K562 (cell line): ENCODE measurements at regions not wholly inside any gene's neighbourhood (a gene's known extent, or its start where the extent isn't known, plus 50 kb on each side); places are given as distances from the start of the nearest gene placed in this dataset.

Source experiments
- ATAC-seq: fragments of 200-7000 bp; cut with Tn5 transposase; 3 replicates; pipeline ENCODE4 v1.9.1; 2020; ENCODE audit warnings: moderate library complexity
- BruUV-seq: library from RNA; stranded (reverse); fragments of 400-500 nt; replicated peaks from 2 replicates; lab custom pipeline; 2021; lab: Mats Ljungman, UMichigan
- CTCF ChIA-PET: fragments of 300-600 bp; formaldehyde crosslinking; extraction: SDS; loops from one replicate; lab custom pipeline; 2021; ENCODE audit warnings: low intra/inter-chr PET ratio; lab: Yijun Ruan, JAX
- POLR2A ChIA-PET: fragments of 300-600, 350-650 bp; sonication (Branson Sonifier 250); formaldehyde crosslinking; extraction: SDS; loops from one replicate; lab custom pipeline; 2021; ENCODE audit warnings: antibody characterized with exemption, inconsistent platforms; lab: Yijun Ruan, JAX
- DNase-seq, 4 experiments: peaks; one replicate each; pipeline versions ENCODE4 v3.0.0 to v3.0.0-alpha.2; 2011 to 2018; ENCODE audit warnings: low spot score in 3 of 4, mixed read lengths in 3 of 4; ENCODE audit errors: extremely low read depth in 1 of 4
- FAIRE-seq: peaks from 2 replicates; lab custom pipeline; 2011; peaks lifted over from hg19 to GRCh38; lab: Jason Lieb, UNC
- H2AFZ ChIP-seq: 2 replicates; pipeline ENCODE4 v1.6.0; 2011; ENCODE audit warnings: low read depth, low read length, control low read depth, inconsistent platforms
- H3K27ac ChIP-seq: fragments of 200-600 bp; 3 replicates; pipeline ENCODE4 v1.8.0; 2011; ENCODE audit warnings: low read depth, mild to moderate bottlenecking, control low read depth, inconsistent platforms, low read length, moderate library complexity, mixed read lengths; ENCODE audit errors: extremely low read depth
- H3K27me3 ChIP-seq, 2 experiments: fragments of 300-600 bp in 1 of 2; 2 replicates in 1 of 2; 3 replicates in 1 of 2; pipeline versions ENCODE4 v1.6.0 to v1.8.0; 2011; ENCODE audit warnings: inconsistent platforms in 2 of 2, low read length in 2 of 2, mild to moderate bottlenecking in 1 of 2, mixed read lengths in 1 of 2, moderate library complexity in 1 of 2; ENCODE audit not compliant: control insufficient read depth in 2 of 2, insufficient read depth in 2 of 2
- H3K36me3 ChIP-seq: fragments of 300-600 bp; 3 replicates; pipeline ENCODE4 v1.8.0; 2011; ENCODE audit warnings: mild to moderate bottlenecking, low read length, inconsistent platforms; ENCODE audit not compliant: control insufficient read depth, insufficient read depth
- H3K4me1 ChIP-seq, 2 experiments: fragments of 200-600 bp in 1 of 2; replicated peaks in 1 of 2; 2 replicates in 1 of 2; 3 replicates in 1 of 2; pipeline versions ENCODE4 v1.5.1 to v1.8.0; 2011; ENCODE audit warnings: inconsistent platforms in 2 of 2, low read length in 2 of 2, mild to moderate bottlenecking in 1 of 2, mixed read lengths in 1 of 2, moderate library complexity in 1 of 2; ENCODE audit not compliant: control insufficient read depth in 2 of 2, insufficient read depth in 2 of 2
- H3K4me2 ChIP-seq: 2 replicates; pipeline ENCODE4 v1.6.1; 2011; ENCODE audit warnings: low read length, control low read depth, inconsistent platforms, mixed read lengths; ENCODE audit not compliant: insufficient read depth
- H3K4me3 ChIP-seq: fragments of 200-600 bp; sonication (generic), shearing (Covaris generic); 2 replicates; pipeline ENCODE4 v1.5.1; 2016; ENCODE audit warnings: control low read depth, inconsistent platforms
- H3K79me2 ChIP-seq: fragments of 200-600 bp; 3 replicates; pipeline ENCODE4 v1.8.0; 2011; ENCODE audit warnings: low read length, inconsistent platforms; ENCODE audit not compliant: control insufficient read depth, insufficient read depth
- H3K9ac ChIP-seq, 2 experiments: 2 replicates each; pipeline versions ENCODE4 v1.6.0 to v1.6.1; 2011; ENCODE audit warnings: low read depth in 2 of 2, low read length in 2 of 2, control low read depth in 1 of 2, inconsistent platforms in 1 of 2, mild to moderate bottlenecking in 1 of 2, mixed read lengths in 1 of 2; ENCODE audit not compliant: insufficient read depth in 1 of 2
- H3K9me1 ChIP-seq: one replicate; pipeline ENCODE4 v1.6.0; 2011; ENCODE audit warnings: inconsistent platforms, mild to moderate bottlenecking, low read length, moderate library complexity; ENCODE audit not compliant: control insufficient read depth, insufficient read depth
- H3K9me3 ChIP-seq: replicated peaks from 2 replicates; pipeline ENCODE4 v1.5.1; 2011; ENCODE audit warnings: low read depth, low read length, inconsistent platforms; ENCODE audit not compliant: control insufficient read depth, insufficient read depth
- H4K20me1 ChIP-seq: replicated peaks from 2 replicates; pipeline ENCODE4 v1.6.1; 2011; ENCODE audit warnings: low read length, inconsistent platforms, mixed read lengths; ENCODE audit not compliant: control insufficient read depth, insufficient read depth
- BCOR ChIP-seq: fragments of 450-650 bp; IDR thresholded peaks from 2 replicates; pipeline ENCODE4 v1.6.1; 2016
- BMI1 ChIP-seq: fragments of 150-350 bp; IDR thresholded peaks from 2 replicates; pipeline ENCODE4 v1.6.1; 2014; ENCODE audit warnings: low read length
- BRD4 ChIP-seq: fragments of 200-600 bp; sonication (generic); IDR thresholded peaks from 2 replicates; pipeline ENCODE4 v1.6.1; 2017; ENCODE audit warnings: inconsistent platforms
- CBFA2T3 ChIP-seq: fragments of 450-650 bp; IDR thresholded peaks from 2 replicates; pipeline ENCODE4 v1.6.1; 2017
- CREM ChIP-seq: IDR thresholded peaks from 2 replicates; pipeline ENCODE4 v1.6.1; 2014; ENCODE audit warnings: antibody characterized with exemption, low read depth
- ELF4 ChIP-seq: fragments of 450-650 bp; formaldehyde crosslinking; IDR thresholded peaks from 2 replicates; pipeline ENCODE4 v1.4.0; 2022; ENCODE audit warnings: missing genetic modification characterization
- FIP1L1 ChIP-seq: fragments of 200-400 bp; formaldehyde crosslinking; IDR thresholded peaks from 2 replicates; pipeline ENCODE4 v1.6.1; 2018; ENCODE audit warnings: mild to moderate bottlenecking, low read depth, low read length; ENCODE audit not compliant: poor library complexity, severe bottlenecking
- GATAD2A ChIP-seq: fragments of 450-650 bp; IDR thresholded peaks from 2 replicates; pipeline ENCODE4 v1.6.1; 2017
- MTF1 ChIP-seq: fragments of 250-450 bp; sonication (Bioruptor Pico); IDR thresholded peaks from 2 replicates; pipeline ENCODE4 v1.9.0; 2021; ENCODE audit warnings: moderate library complexity, mild to moderate bottlenecking, inconsistent platforms, borderline replicate concordance
- NFATC3 ChIP-seq: fragments of 450-650 bp; IDR thresholded peaks from 2 replicates; pipeline ENCODE4 v1.6.1; 2017; ENCODE audit warnings: mild to moderate bottlenecking
- RBM15 ChIP-seq: fragments of 200-400 bp; formaldehyde crosslinking; IDR thresholded peaks from 2 replicates; pipeline ENCODE4 v1.6.1; 2018; ENCODE audit warnings: mild to moderate bottlenecking, low read length, moderate library complexity; ENCODE audit not compliant: insufficient read depth
- RBM34 ChIP-seq: fragments of 200-400 bp; formaldehyde crosslinking; IDR thresholded peaks from 2 replicates; pipeline ENCODE4 v1.6.1; 2018; ENCODE audit warnings: low read length, borderline replicate concordance; ENCODE audit not compliant: insufficient read depth
- RHOXF2B ChIP-seq: fragments of 250-450 bp; sonication (Bioruptor Pico); conservative IDR thresholded peaks from 2 replicates; pipeline ENCODE4 v1.5.1; 2021
- SMAD2 ChIP-seq: fragments of 150-350 bp; IDR thresholded peaks from 2 replicates; pipeline ENCODE4 v1.6.1; 2014; ENCODE audit warnings: low read depth, mild to moderate bottlenecking, low read length
- ZFPM2 ChIP-seq: fragments of 250-450 bp; sonication (Bioruptor Pico); IDR thresholded peaks from 2 replicates; pipeline ENCODE4 v1.5.1; 2022; ENCODE audit warnings: mild to moderate bottlenecking
- ZNF764 ChIP-seq: fragments of 250-450 bp; sonication (Bioruptor Pico); IDR thresholded peaks from 2 replicates; pipeline ENCODE4 v1.4.0; 2020; ENCODE audit warnings: low read depth, mild to moderate bottlenecking, moderate library complexity
- WGBS: fragments of 100-300 bp; shearing (Covaris generic); methylation state at CpG from one replicate; pipeline ENCODE4 v1.1.6; 2016; ENCODE audit warnings: low coverage, mixed read lengths; ENCODE audit not compliant: insufficient coverage; ENCODE audit errors: missing lambda C conversion rate; 5-methylcytosine and 5-hydroxymethylcytosine counted together
- in situ Hi-C: fragments of 300-500 bp; cut with MboI; formaldehyde crosslinking; loops from 4 replicates; pipeline ENCODE4 v1.15.0; 2018; ENCODE audit warnings: inconsistent platforms, mixed read lengths
- intact Hi-C: fragments of 100-400 bp; cut with micrococcal nuclease; formaldehyde crosslinking; loops from 2 replicates; pipeline ENCODE4 v1.14.2; 2022
- TF ChIP-seq, protein P1 (sequence below): fragments of 250-450 bp; sonication (Bioruptor Pico); IDR thresholded peaks from 2 replicates; pipeline ENCODE4 v1.8.0; 2022; ENCODE audit warnings: moderate library complexity, mild to moderate bottlenecking, inconsistent platforms
- TF ChIP-seq, protein P2 (sequence below): fragments of 250-450 bp; sonication (Bioruptor Pico); IDR thresholded peaks from 2 replicates; pipeline ENCODE4 v1.8.0; 2021; ENCODE audit warnings: mild to moderate bottlenecking, moderate library complexity
- TF ChIP-seq, protein P3 (sequence below): sonication (generic); formaldehyde crosslinking; IDR thresholded peaks from 2 replicates; pipeline ENCODE4 v1.8.1; 2023; ENCODE audit warnings: mild to moderate bottlenecking, missing genetic modification reagents

DNA sequence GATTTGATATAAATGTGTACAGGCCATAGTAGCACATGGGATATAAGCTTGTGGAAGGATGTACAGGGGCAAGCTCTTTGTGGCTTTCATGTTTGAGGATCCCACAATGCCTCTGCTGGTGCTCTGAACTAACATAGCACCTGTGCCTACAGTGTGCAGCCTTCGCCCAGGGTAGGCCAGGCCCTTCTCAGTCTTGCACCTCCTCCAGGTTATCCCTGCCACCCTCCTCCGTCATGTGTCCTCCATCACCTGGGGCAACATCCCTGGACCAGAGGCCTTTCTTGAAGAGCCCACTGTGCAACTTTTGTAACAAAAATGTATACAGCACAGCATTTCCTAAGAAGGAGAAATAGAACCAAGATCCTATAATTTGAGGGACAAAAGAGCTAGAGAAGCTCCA, 306.8 kb downstream of the IRS2 start (continued):
- TF ChIP-seq RHOXF2B (no peak), BRD4 (no peak)

DNA sequence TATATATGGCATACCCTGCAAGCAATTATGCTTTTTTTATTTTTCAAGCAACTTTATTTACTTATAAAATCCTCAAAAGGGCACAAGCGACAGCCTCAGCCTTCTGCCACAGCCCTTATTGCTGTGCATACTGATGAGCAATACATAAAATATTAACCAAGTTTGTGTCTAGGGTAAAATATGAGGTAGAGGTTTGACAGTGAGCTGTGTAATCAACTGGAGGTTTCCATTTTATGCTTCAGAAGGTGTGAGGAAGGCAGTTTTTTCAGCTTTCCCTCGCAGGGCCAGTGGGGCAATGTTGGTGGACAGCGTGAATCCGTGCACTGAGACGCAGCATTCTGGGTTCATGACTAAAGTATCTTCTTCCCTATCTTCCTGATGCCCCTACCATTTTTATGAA, 310.4 kb downstream of the IRS2 start:
- intact Hi-C loops = no loop called here
- POLR2A ChIA-PET = no interaction called here

More for the DNA sequence above, 310.4 kb downstream of the IRS2 start:
- BruUV-seq = no TSS peak
- FAIRE-seq (no peak), ATAC-seq (no peak), DNase-seq (no peak)
- H3K36me3 ChIP-seq = no peaks in the 10 kb centered on the region
- no peaks in the 10 kb centered on the region for H3K79me2 ChIP-seq
- 2% methylated on average over 5 of the region's 5 CpGs for WGBS
- H4K20me1 ChIP-seq = no peaks in the 10 kb centered on the region
- H3K9me1 ChIP-seq = no peaks in the 10 kb centered on the region
- no peak overlapping the region for H3K27ac ChIP-seq
- no peak overlapping the region for H2AFZ ChIP-seq
- H3K4me3 ChIP-seq = no peak overlapping the region
- H3K9ac ChIP-seq = no peak overlapping the region
- CTCF ChIA-PET = no interaction called here
- in situ Hi-C loops = no loop called here
- no peak overlapping the region for H3K4me2 ChIP-seq
- no peaks in the 10 kb centered on the region for H3K9me3 ChIP-seq
- no peaks in the 10 kb centered on the region for H3K27me3 ChIP-seq
- TF ChIP-seq GATAD2A = no peak
- TF ChIP-seq, protein P1, sequence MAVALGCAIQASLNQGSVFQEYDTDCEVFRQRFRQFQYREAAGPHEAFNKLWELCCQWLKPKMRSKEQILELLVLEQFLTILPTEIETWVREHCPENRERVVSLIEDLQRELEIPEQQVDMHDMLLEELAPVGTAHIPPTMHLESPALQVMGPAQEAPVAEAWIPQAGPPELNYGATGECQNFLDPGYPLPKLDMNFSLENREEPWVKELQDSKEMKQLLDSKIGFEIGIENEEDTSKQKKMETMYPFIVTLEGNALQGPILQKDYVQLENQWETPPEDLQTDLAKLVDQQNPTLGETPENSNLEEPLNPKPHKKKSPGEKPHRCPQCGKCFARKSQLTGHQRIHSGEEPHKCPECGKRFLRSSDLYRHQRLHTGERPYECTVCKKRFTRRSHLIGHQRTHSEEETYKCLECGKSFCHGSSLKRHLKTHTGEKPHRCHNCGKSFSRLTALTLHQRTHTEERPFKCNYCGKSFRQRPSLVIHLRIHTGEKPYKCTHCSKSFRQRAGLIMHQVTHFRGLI = no peak
- no peak for TF ChIP-seq BCOR
- TF ChIP-seq ZNF764 (CRISPR knock-in tag) = no peak
- TF ChIP-seq ZFPM2 (CRISPR knock-in tag) = no peak
- TF ChIP-seq ELF4 = no peak
- no peak for TF ChIP-seq RBM15
- TF ChIP-seq FIP1L1 = no peak
- no peak for TF ChIP-seq SMAD2
- no peak for TF ChIP-seq CREM
- TF ChIP-seq MTF1 (CRISPR knock-in tag) = no peak
- no peak for TF ChIP-seq NFATC3
- no peak for TF ChIP-seq BMI1
- no peak for TF ChIP-seq RBM34
- TF ChIP-seq, protein P2, sequence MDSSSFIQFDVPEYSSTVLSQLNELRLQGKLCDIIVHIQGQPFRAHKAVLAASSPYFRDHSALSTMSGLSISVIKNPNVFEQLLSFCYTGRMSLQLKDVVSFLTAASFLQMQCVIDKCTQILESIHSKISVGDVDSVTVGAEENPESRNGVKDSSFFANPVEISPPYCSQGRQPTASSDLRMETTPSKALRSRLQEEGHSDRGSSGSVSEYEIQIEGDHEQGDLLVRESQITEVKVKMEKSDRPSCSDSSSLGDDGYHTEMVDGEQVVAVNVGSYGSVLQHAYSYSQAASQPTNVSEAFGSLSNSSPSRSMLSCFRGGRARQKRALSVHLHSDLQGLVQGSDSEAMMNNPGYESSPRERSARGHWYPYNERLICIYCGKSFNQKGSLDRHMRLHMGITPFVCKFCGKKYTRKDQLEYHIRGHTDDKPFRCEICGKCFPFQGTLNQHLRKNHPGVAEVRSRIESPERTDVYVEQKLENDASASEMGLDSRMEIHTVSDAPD (CRISPR knock-in tag) = no peak
- TF ChIP-seq, protein P3, sequence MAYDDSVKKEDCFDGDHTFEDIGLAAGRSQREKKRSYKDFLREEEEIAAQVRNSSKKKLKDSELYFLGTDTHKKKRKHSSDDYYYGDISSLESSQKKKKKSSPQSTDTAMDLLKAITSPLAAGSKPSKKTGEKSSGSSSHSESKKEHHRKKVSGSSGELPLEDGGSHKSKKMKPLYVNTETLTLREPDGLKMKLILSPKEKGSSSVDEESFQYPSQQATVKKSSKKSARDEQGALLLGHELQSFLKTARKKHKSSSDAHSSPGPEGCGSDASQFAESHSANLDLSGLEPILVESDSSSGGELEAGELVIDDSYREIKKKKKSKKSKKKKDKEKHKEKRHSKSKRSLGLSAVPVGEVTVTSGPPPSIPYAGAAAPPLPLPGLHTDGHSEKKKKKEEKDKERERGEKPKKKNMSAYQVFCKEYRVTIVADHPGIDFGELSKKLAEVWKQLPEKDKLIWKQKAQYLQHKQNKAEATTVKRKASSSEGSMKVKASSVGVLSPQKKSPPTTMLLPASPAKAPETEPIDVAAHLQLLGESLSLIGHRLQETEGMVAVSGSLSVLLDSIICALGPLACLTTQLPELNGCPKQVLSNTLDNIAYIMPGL (CRISPR knock-in tag) = no peak
- no peak for TF ChIP-seq CBFA2T3
- TF ChIP-seq, all 486 proteins: peak for 0
- no peaks in the 10 kb centered on the region for H3K4me1 ChIP-seq
